ENCODE measurements at regions not wholly inside any gene's neighbourhood (a gene's known extent, or its start where the extent isn't known, plus 50 kb on each side); places are given as distances from the start of the nearest gene placed in this dataset.

GRCh38 chr13:71382285-71382684 is 484.7 kb downstream of the DACH1 start:
- H3K4me3 ChIP-seq (ENCODE audit: low read length): no peak overlapping the region
- no peak for TF ChIP-seq CTCF (conservative IDR thresholded peaks at IDR 0.05; ENCODE audit: low read depth, low read length)
- DNase-seq (ENCODE audit: low read depth): no peak

GRCh38 chr13:71380191-71380590 is 486.8 kb downstream of the DACH1 start:
- H3K4me3 ChIP-seq (ENCODE audit: low read length): no peak overlapping the region
- no peak for DNase-seq (ENCODE audit: low read depth)
- TF ChIP-seq CTCF (conservative IDR thresholded peaks at IDR 0.05; ENCODE audit: low read depth, low read length): no peak

GRCh38 chr13:71378961-71379905 is 487.8 kb downstream of the DACH1 start:
- peak; percentile 43 for DNase-seq (ENCODE audit: low read depth)
- TF ChIP-seq CTCF (conservative IDR thresholded peaks at IDR 0.05; ENCODE audit: low read depth, low read length): no peak
- H3K4me3 ChIP-seq (ENCODE audit: low read length): peak overlapping the region; percentile 18

GRCh38 chr13:71374471-71375049 is 492.4 kb downstream of the DACH1 start:
- DNase-seq (ENCODE audit: low read depth): no peak
- TF ChIP-seq CTCF (conservative IDR thresholded peaks at IDR 0.05; ENCODE audit: low read depth, low read length): no peak
- no peak overlapping the region for H3K4me3 ChIP-seq (ENCODE audit: low read length)

- DNase-seq (ENCODE audit: low read depth): no peak
- TF ChIP-seq CTCF (conservative IDR thresholded peaks at IDR 0.05; ENCODE audit: low read depth, low read length): no peak
- H3K4me3 ChIP-seq (ENCODE audit: low read length): no peak overlapping the region
These were observed 498.7 kb downstream of the DACH1 start for GRCh38 chr13:71368336-71368735.

- no peak for DNase-seq (ENCODE audit: low read depth)
- no peak for TF ChIP-seq CTCF (conservative IDR thresholded peaks at IDR 0.05; ENCODE audit: low read depth, low read length)
- H3K4me3 ChIP-seq (ENCODE audit: low read length): no peak overlapping the region
These were observed 507.0 kb downstream of the DACH1 start for GRCh38 chr13:71360041-71360440.

GRCh38 chr13:71359641-71360040 is 507.4 kb downstream of the DACH1 start:
- H3K4me3 ChIP-seq (ENCODE audit: low read length): no peak overlapping the region
- DNase-seq (ENCODE audit: low read depth): no peak
- no peak for TF ChIP-seq CTCF (conservative IDR thresholded peaks at IDR 0.05; ENCODE audit: low read depth, low read length)

All from retinal pigment epithelial cell (primary cell).